Stimulated activated CD8-positive, alpha-beta memory T cell treated with anti-CD3 and anti-CD28 coated beads, Interleukin-7, amount 100 ng/mL, for 48 hours (primary cell): ENCODE measurements at regions not wholly inside any gene's neighbourhood (a gene's known extent, or its start where the extent isn't known, plus 50 kb on each side); places are given as distances from the start of the nearest gene placed in this dataset.

Experiments
- DNase-seq, 2 donors: peaks; one replicate each; pipeline ENCODE4 v3.0.0-alpha.2; 2020; ENCODE audit warnings: low read depth in 1 of 2; ENCODE audit errors: extremely low read depth in 1 of 2

- DNase-seq: no peak
Observed at GRCh38 chr11:90919332-90919731, 696.5 kb upstream of the CHORDC1 start.

- no peak for DNase-seq
Observed at GRCh38 chr11:90916706-90917105, 693.9 kb upstream of the CHORDC1 start.

GRCh38 chr11:90913131-90913668 lies 690.4 kb upstream of the CHORDC1 start:
- no peak for DNase-seq

GRCh38 chr11:90912631-90913030 lies 689.8 kb upstream of the CHORDC1 start:
- no peak for DNase-seq

- no peak for DNase-seq
Observed at GRCh38 chr11:90911192-90911591, 688.3 kb upstream of the CHORDC1 start.

- DNase-seq: no peak
Observed at GRCh38 chr11:90908074-90908473, 685.2 kb upstream of the CHORDC1 start.

GRCh38 chr11:90895850-90896249 lies 673.0 kb upstream of the CHORDC1 start:
- DNase-seq: no peak

- no peak for DNase-seq
Observed at GRCh38 chr11:90890347-90890746, 667.5 kb upstream of the CHORDC1 start.

- DNase-seq: no peak
Observed at GRCh38 chr11:90884181-90884580, 661.3 kb upstream of the CHORDC1 start.

GRCh38 chr11:90874986-90875385 lies 652.1 kb upstream of the CHORDC1 start:
- no peak for DNase-seq

- no peak for DNase-seq
Observed at GRCh38 chr11:90874281-90874680, 651.4 kb upstream of the CHORDC1 start.

GRCh38 chr11:90867416-90867815 lies 644.6 kb upstream of the CHORDC1 start:
- DNase-seq: no peak

GRCh38 chr11:90856790-90857189 lies 633.9 kb upstream of the CHORDC1 start:
- DNase-seq: no peak

- DNase-seq: no peak
Observed at GRCh38 chr11:90855531-90855930, 632.7 kb upstream of the CHORDC1 start.

GRCh38 chr11:90851196-90851595 lies 628.3 kb upstream of the CHORDC1 start:
- no peak for DNase-seq

- no peak for DNase-seq
Observed at GRCh38 chr11:90849312-90849711, 626.5 kb upstream of the CHORDC1 start.

GRCh38 chr11:90847268-90847886 lies 624.5 kb upstream of the CHORDC1 start:
- no peak for DNase-seq

GRCh38 chr11:90846628-90847027 lies 623.8 kb upstream of the CHORDC1 start:
- DNase-seq: no peak

- DNase-seq: no peak
Observed at GRCh38 chr11:90845799-90846198, 623.0 kb upstream of the CHORDC1 start.

- DNase-seq: no peak
Observed at GRCh38 chr11:90845126-90845525, 622.3 kb upstream of the CHORDC1 start.

GRCh38 chr11:90844041-90844440 lies 621.2 kb upstream of the CHORDC1 start:
- DNase-seq: no peak

- no peak for DNase-seq
Observed at GRCh38 chr11:90842681-90843080, 619.8 kb upstream of the CHORDC1 start.

GRCh38 chr11:90840071-90840470 lies 617.2 kb upstream of the CHORDC1 start:
- no peak for DNase-seq
